ENCODE measurements at regions not wholly inside any gene's neighbourhood (a gene's known extent, or its start where the extent isn't known, plus 50 kb on each side); places are given as distances from the start of the nearest gene placed in this dataset.

DNA sequence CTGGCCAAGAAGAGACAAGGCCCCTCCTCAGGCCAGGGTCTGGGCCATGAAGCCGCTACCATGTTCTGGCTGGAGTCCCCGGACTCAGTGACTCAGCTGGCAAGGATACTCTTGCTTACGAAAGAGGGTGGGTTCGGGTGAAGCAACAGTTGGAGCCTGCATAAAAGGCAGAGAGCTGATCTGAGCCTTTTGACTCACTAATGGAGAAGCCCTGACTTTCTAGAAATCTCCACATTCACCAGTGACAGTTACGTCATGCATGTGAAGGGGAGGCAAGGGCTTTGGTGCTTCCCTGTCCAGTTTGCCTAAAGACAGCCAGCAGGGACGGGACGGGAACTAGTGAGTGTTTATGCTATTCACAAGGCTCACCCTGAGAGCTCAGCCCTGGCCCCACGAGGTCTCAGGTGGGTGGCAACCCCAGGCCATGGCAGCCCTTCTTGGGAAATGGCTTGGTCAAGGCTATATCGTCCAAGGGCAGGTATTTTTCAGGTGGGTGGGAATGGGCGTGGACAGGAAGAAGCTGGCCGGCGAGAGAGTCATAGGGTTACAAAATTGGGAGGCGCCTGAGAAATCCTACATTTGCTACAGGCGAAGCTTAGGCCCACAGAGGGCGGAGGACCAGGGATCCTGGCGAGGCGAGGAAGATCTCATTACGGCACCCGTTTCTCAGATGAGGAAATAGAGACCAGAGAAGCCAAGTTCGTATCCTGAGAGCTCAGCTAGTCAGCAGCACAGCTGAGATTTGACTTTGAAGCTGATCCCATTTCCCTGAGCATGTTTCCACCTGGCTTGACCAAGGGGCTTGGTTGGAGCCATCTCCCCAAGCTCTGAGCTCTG is 314.6 kb downstream of the BCL11B start:
- no peak overlapping the region for H3K4me3 ChIP-seq
- peak overlapping the region in 3 of 4 donors; percentile 35 to 71 (median 62) for H3K27ac ChIP-seq
- TF ChIP-seq EP300 (IDR thresholded peaks at IDR 0.05) (no peak), POLR2AphosphoS5 (IDR thresholded peaks at IDR 0.05) (peak; percentile 71), POLR2A (IDR thresholded peaks at IDR 0.05) (no peak)
- TF ChIP-seq, protein P1, sequence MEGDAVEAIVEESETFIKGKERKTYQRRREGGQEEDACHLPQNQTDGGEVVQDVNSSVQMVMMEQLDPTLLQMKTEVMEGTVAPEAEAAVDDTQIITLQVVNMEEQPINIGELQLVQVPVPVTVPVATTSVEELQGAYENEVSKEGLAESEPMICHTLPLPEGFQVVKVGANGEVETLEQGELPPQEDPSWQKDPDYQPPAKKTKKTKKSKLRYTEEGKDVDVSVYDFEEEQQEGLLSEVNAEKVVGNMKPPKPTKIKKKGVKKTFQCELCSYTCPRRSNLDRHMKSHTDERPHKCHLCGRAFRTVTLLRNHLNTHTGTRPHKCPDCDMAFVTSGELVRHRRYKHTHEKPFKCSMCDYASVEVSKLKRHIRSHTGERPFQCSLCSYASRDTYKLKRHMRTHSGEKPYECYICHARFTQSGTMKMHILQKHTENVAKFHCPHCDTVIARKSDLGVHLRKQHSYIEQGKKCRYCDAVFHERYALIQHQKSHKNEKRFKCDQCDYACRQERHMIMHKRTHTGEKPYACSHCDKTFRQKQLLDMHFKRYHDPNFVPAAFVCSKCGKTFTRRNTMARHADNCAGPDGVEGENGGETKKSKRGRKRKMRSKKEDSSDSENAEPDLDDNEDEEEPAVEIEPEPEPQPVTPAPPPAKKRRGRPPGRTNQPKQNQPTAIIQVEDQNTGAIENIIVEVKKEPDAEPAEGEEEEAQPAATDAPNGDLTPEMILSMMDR (IDR thresholded peaks at IDR 0.05): no peak
- no peaks in the 10 kb centered on the region for H3K36me3 ChIP-seq
- H3K27me3 ChIP-seq: peaks cover 6% of the 10 kb centered on the region
- H3K9me3 ChIP-seq: no peaks in the 10 kb centered on the region
- ATAC-seq: peak; percentile 89
- 50 to 53% methylated on average over 7 to 9 of the region's 20 CpGs for WGBS, 2 donors (ENCODE audit: low coverage in 1 of 2)
- H3K4me1 ChIP-seq: no peaks in the 10 kb centered on the region

- WGBS, 2 donors (ENCODE audit: low coverage in 1 of 2): 52 to 85% methylated on average over 6 to 7 of the region's 13 CpGs
Measured at GRCh38 chr14:98958048-98958631, 313.9 kb downstream of the BCL11B start.

GRCh38 chr14:98958632-98959031 is 313.4 kb downstream of the BCL11B start:
- Histone ChIP-seq H3K4me3 (no peak overlapping the region), H3K27me3 (peaks cover 6% of the 10 kb centered on the region), H3K4me1 (no peaks in the 10 kb centered on the region), H3K27ac (no peak overlapping the region), H3K36me3 (no peaks in the 10 kb centered on the region), H3K9me3 (no peaks in the 10 kb centered on the region)
- WGBS, 2 donors (ENCODE audit: low coverage in 1 of 2): 68 to 81% methylated on average over 7 to 8 of the region's 8 CpGs
- TF ChIP-seq POLR2A (IDR thresholded peaks at IDR 0.05) (no peak), EP300 (IDR thresholded peaks at IDR 0.05) (no peak), POLR2AphosphoS5 (IDR thresholded peaks at IDR 0.05) (no peak)
- TF ChIP-seq, protein P1 (IDR thresholded peaks at IDR 0.05): no peak
- no peak for ATAC-seq

More at GRCh38 chr14:98958048-98958631, 313.9 kb downstream of the BCL11B start:
- H3K36me3 ChIP-seq: no peaks in the 10 kb centered on the region
- no peaks in the 10 kb centered on the region for H3K4me1 ChIP-seq
- no peak for ATAC-seq
- H3K9me3 ChIP-seq: no peaks in the 10 kb centered on the region
- TF ChIP-seq POLR2A (IDR thresholded peaks at IDR 0.05) (no peak), POLR2AphosphoS5 (IDR thresholded peaks at IDR 0.05) (no peak), EP300 (IDR thresholded peaks at IDR 0.05) (no peak)
- TF ChIP-seq, protein P1 (IDR thresholded peaks at IDR 0.05): no peak
- peak overlapping the region in 2 of 4 donors; percentile 59 to 71 for H3K27ac ChIP-seq
- H3K4me3 ChIP-seq: no peak overlapping the region
- peaks cover 6% of the 10 kb centered on the region for H3K27me3 ChIP-seq

GRCh38 chr14:98959410-98959809 is 312.6 kb downstream of the BCL11B start:
- ATAC-seq: no peak
- Histone ChIP-seq H3K9me3 (no peaks in the 10 kb centered on the region), H3K27ac (no peak overlapping the region), H3K4me1 (no peaks in the 10 kb centered on the region), H3K4me3 (no peak overlapping the region), H3K27me3 (peaks cover 6% of the 10 kb centered on the region), H3K36me3 (no peaks in the 10 kb centered on the region)
- TF ChIP-seq, protein P1 (IDR thresholded peaks at IDR 0.05): no peak
- no peak for TF ChIP-seq EP300 (IDR thresholded peaks at IDR 0.05)
- TF ChIP-seq POLR2A (IDR thresholded peaks at IDR 0.05): no peak
- no peak for TF ChIP-seq POLR2AphosphoS5 (IDR thresholded peaks at IDR 0.05)
- WGBS, 2 donors (ENCODE audit: low coverage in 1 of 2): 84 to 89% methylated on average over 5 to 6 of the region's 6 CpGs
